K562 (cell line): ENCODE measurements at regions not wholly inside any gene's neighbourhood (a gene's known extent, or its start where the extent isn't known, plus 50 kb on each side); places are given as distances from the start of the nearest gene placed in this dataset.

Experiments
- CTCF ChIP-seq, 3 experiments: IDR thresholded peaks in 2 of 3; conservative IDR thresholded peaks in 1 of 3; 2 replicates each; pipeline ENCODE4 v1.5.1; 2011 to 2012; ENCODE audit warnings: low read length in 3 of 3, mild to moderate bottlenecking in 3 of 3, control low read depth in 2 of 3, improper control_type of control experiment in 1 of 3, inconsistent platforms in 1 of 3, low read depth in 1 of 3, mixed read lengths in 1 of 3, moderate library complexity in 1 of 3; ENCODE audit not compliant: insufficient read depth in 2 of 3
- REST ChIP-seq, 2 experiments: fragments of 450-650 bp; formaldehyde crosslinking in 1 of 2; IDR thresholded peaks; 2 replicates each; pipeline versions ENCODE4 v1.4.0 to v1.6.1; 2014 to 2020; ENCODE audit warnings: mild to moderate bottlenecking in 2 of 2, borderline replicate concordance in 1 of 2, low read depth in 1 of 2
- ZNF184 ChIP-seq: sonication (generic); formaldehyde crosslinking; IDR thresholded peaks from 2 replicates; pipeline ENCODE4 v1.5.0; 2020; ENCODE audit warnings: missing genetic modification reagents

GRCh38 chr18:70455731-70456130, 166.9 kb downstream of the SOCS6 start:
- TF ChIP-seq ZNF184 (CRISPR knock-in tag) (no peak), CTCF (IDR thresholded peaks at IDR 0.05 in 2 of 3, conservative IDR thresholded peaks at IDR 0.05 in 1 of 3; ENCODE audit: insufficient read depth in 2 of 3, low read depth in 1 of 3, low read length in 3 of 3) (no peak), REST (IDR thresholded peaks at IDR 0.05; ENCODE audit: borderline replicate concordance) (no peak), REST (CRISPR knock-in tag; IDR thresholded peaks at IDR 0.05; ENCODE audit: low read depth) (no peak)
